Smooth muscle cell (in vitro differentiated cells): ENCODE measurements at regions not wholly inside any gene's neighbourhood (a gene's known extent, or its start where the extent isn't known, plus 50 kb on each side); places are given as distances from the start of the nearest gene placed in this dataset.

Experiments used
- DNase-seq: peaks from one replicate; lab custom pipeline; 2025; ENCODE audit not compliant: unreplicated experiment; lab: John Stamatoyannopoulos, UW
- H2AFZ ChIP-seq: fragments of 200-600 bp; sonication (generic); 2 replicates; pipeline ENCODE4 v1.6.0; 2016; ENCODE audit warnings: antibody characterized with exemption, low read depth, mild to moderate bottlenecking
- H3F3A ChIP-seq: fragments of 200-600 bp; sonication (generic); 2 replicates; pipeline ENCODE4 v1.6.0; 2017; ENCODE audit warnings: antibody characterized with exemption, low read depth
- H3K27ac ChIP-seq: fragments of 200-600 bp; sonication (generic); 2 replicates; pipeline ENCODE4 v1.5.1; 2016; ENCODE audit warnings: low read depth, mild to moderate bottlenecking
- H3K27me3 ChIP-seq: fragments of 200-600 bp; sonication (generic); 2 replicates; pipeline ENCODE4 v1.6.1; 2016; ENCODE audit warnings: low read depth, mild to moderate bottlenecking
- H3K36me3 ChIP-seq: fragments of 200-600 bp; sonication (generic); 2 replicates; pipeline ENCODE4 v1.5.1; 2016; ENCODE audit warnings: low read depth
- H3K4me1 ChIP-seq: fragments of 200-600 bp; sonication (generic); 2 replicates; pipeline ENCODE4 v1.5.1; 2016; ENCODE audit warnings: low read depth
- H3K4me2 ChIP-seq: fragments of 200-600 bp; sonication (generic); 2 replicates; pipeline ENCODE4 v1.6.0; 2016; ENCODE audit warnings: mild to moderate bottlenecking
- H3K4me3 ChIP-seq: fragments of 200-600 bp; sonication (generic); 2 replicates; pipeline ENCODE4 v1.5.1; 2016; ENCODE audit warnings: mild to moderate bottlenecking
- H3K79me2 ChIP-seq: fragments of 200-600 bp; sonication (generic); 2 replicates; pipeline ENCODE4 v1.6.0; 2016; ENCODE audit warnings: low read depth, mild to moderate bottlenecking
- H3K9ac ChIP-seq: fragments of 200-600 bp; sonication (generic); 2 replicates; pipeline ENCODE4 v1.6.0; 2016; ENCODE audit warnings: low read depth
- H3K9me3 ChIP-seq: fragments of 200-600 bp; sonication (generic); replicated peaks from 2 replicates; pipeline ENCODE4 v1.5.1; 2016; ENCODE audit warnings: low read depth
- H4K20me1 ChIP-seq: fragments of 200-600 bp; sonication (generic); 2 replicates; pipeline ENCODE4 v1.6.0; 2016; ENCODE audit warnings: low read depth
- WGBS: methylation state at CpG from one replicate; pipeline ENCODE4 v1.1.7; 2016; ENCODE audit warnings: low lambda C conversion rate; 5-methylcytosine and 5-hydroxymethylcytosine counted together
- TF ChIP-seq, protein P1 (sequence below): fragments of 200-600 bp; sonication (generic); IDR thresholded peaks from 2 replicates; pipeline ENCODE4 v1.5.1; 2017; ENCODE audit warnings: borderline replicate concordance, mild to moderate bottlenecking, antibody characterized with exemption; ENCODE audit not compliant: insufficient read depth, poor library complexity, severe bottlenecking

DNA sequence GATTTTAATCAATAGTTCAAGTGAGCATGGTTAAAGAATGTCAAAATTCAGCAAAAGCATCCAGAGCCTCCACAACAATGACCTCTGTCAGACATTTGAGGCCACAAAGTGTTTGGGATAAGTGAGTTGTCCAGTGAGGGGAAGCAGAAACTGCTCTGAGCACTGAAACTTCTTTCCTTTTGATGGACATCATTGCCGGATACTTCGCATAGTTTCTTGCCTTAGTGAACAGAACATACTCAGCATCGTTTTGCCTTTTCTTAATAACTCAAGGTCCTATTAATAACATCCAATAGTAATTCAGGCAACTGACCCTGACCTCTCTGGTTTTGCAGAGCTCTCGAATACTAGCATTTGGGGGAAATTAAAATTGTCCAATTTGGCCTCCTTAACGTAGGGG, 78.6 kb downstream of the EDN3 start:
- WGBS: 83% methylated on average over 5 of the region's 5 CpGs
- no peaks in the 10 kb centered on the region for H3F3A ChIP-seq
- no peaks in the 10 kb centered on the region for H3K79me2 ChIP-seq

DNA sequence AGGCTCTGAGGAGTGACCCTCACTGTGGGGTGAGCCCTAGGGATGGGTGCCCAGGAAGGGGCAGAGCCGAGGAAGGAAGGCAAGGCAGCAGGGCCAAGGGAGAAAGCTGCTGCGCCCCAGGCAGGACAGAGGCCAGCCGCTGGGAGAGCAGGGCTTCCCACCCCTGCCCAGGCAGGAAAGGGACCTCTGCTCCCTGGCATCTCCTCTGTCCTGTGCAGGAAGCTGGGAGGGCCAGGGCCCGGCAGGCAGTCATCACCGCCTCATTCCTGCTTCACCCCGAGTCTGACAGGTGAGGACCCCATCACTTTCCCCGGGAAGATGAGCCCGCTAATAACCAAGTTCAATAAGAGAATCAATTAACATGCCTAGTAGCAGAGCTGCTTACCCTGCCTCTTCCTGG, 81.3 kb downstream of the EDN3 start:
- Histone ChIP-seq H3K9ac (no peak overlapping the region), H3K79me2 (no peaks in the 10 kb centered on the region), H2AFZ (no peak overlapping the region), H4K20me1 (no peaks in the 10 kb centered on the region), H3K27ac (no peak overlapping the region), H3F3A (no peaks in the 10 kb centered on the region), H3K36me3 (no peaks in the 10 kb centered on the region), H3K27me3 (peaks cover 39% of the 10 kb centered on the region), H3K4me2 (no peak overlapping the region), H3K4me3 (no peak overlapping the region), H3K4me1 (peaks cover 3% of the 10 kb centered on the region), H3K9me3 (no peaks in the 10 kb centered on the region)
- WGBS: 87% methylated on average over 7 of the region's 8 CpGs
- DNase-seq: no peak
- TF ChIP-seq, protein P1, sequence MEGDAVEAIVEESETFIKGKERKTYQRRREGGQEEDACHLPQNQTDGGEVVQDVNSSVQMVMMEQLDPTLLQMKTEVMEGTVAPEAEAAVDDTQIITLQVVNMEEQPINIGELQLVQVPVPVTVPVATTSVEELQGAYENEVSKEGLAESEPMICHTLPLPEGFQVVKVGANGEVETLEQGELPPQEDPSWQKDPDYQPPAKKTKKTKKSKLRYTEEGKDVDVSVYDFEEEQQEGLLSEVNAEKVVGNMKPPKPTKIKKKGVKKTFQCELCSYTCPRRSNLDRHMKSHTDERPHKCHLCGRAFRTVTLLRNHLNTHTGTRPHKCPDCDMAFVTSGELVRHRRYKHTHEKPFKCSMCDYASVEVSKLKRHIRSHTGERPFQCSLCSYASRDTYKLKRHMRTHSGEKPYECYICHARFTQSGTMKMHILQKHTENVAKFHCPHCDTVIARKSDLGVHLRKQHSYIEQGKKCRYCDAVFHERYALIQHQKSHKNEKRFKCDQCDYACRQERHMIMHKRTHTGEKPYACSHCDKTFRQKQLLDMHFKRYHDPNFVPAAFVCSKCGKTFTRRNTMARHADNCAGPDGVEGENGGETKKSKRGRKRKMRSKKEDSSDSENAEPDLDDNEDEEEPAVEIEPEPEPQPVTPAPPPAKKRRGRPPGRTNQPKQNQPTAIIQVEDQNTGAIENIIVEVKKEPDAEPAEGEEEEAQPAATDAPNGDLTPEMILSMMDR: no peak

More for the DNA sequence above, 78.6 kb downstream of the EDN3 start:
- Histone ChIP-seq H3K9ac (no peak overlapping the region), H3K9me3 (no peaks in the 10 kb centered on the region), H3K4me1 (no peaks in the 10 kb centered on the region), H3K36me3 (no peaks in the 10 kb centered on the region), H3K4me2 (no peak overlapping the region), H3K27me3 (peaks cover 34% of the 10 kb centered on the region), H2AFZ (no peak overlapping the region), H3K4me3 (no peak overlapping the region), H3K27ac (no peak overlapping the region), H4K20me1 (no peaks in the 10 kb centered on the region)
- TF ChIP-seq, protein P1: no peak
- DNase-seq: no peak

DNA sequence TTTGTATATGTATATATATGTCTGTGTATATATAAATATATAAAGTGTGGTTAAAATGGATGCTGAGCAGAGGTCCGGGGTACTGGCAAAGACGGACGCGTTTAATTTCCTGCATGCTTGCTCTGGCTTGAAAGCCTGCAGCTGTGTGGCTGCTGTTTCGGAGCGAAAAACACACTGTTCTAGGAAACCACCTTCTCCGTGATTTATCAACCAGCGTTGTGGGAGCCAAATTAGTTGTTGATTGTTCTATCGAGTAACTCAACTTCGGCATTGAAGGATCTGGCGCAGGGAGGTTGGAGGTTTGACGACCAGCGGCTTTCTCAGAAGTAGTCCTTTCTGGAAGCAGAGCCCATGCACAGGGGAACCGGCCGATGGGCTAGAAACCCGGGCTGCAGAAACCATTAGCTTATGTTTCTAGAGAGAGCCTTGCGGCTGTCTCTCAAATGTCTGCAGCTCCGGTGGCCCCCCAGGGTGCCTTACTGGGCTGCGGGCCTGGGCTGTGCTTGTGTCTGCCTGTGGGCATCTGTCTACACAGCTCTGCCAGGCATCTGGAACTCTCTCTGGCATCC, 81.8 kb downstream of the EDN3 start:
- 92% methylated on average over 19 of the region's 19 CpGs for WGBS
- no peaks in the 10 kb centered on the region for H3K36me3 ChIP-seq
- no peaks in the 10 kb centered on the region for H3K9me3 ChIP-seq
- no peak overlapping the region for H2AFZ ChIP-seq
- H3K9ac ChIP-seq: no peak overlapping the region
- H3K79me2 ChIP-seq: no peaks in the 10 kb centered on the region
- H3K27me3 ChIP-seq: peaks cover 39% of the 10 kb centered on the region
- TF ChIP-seq, protein P1: no peak
- no peak overlapping the region for H3K27ac ChIP-seq
- no peak for DNase-seq
- peaks cover 5% of the 10 kb centered on the region for H3K4me1 ChIP-seq
- H3K4me3 ChIP-seq: no peak overlapping the region
- H4K20me1 ChIP-seq: no peaks in the 10 kb centered on the region
- no peaks in the 10 kb centered on the region for H3F3A ChIP-seq
- H3K4me2 ChIP-seq: no peak overlapping the region

DNA sequence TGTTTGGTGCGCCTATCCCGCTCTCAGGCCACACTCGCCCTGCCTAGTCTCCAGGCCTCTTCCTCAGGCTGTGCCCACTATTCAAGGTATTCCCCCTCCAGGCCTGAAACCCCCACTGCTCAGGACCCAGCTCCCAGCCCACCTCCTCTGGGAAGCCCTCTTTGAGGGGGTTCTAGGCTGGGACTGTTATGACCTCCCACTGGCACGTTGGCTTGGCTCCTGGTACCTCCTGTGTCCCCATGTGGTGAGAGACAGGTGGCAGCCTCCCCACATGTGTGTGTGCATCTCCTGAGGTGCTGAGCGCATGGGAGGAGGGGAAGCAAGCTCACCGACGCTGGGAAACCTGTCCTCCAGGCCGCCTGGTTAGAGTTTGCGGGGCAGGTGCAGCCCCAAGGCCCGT, 82.5 kb downstream of the EDN3 start:
- H3K4me2 ChIP-seq: no peak overlapping the region
- peaks cover 39% of the 10 kb centered on the region for H3K27me3 ChIP-seq
- TF ChIP-seq, protein P1: no peak
- no peak overlapping the region for H2AFZ ChIP-seq
- no peaks in the 10 kb centered on the region for H4K20me1 ChIP-seq
- no peaks in the 10 kb centered on the region for H3F3A ChIP-seq
- 83% methylated on average over 10 of the region's 10 CpGs for WGBS
- no peaks in the 10 kb centered on the region for H3K36me3 ChIP-seq
- H3K9ac ChIP-seq: no peak overlapping the region
- H3K4me1 ChIP-seq: peaks cover 5% of the 10 kb centered on the region
- DNase-seq: no peak
- H3K27ac ChIP-seq: no peak overlapping the region
- H3K4me3 ChIP-seq: no peak overlapping the region
- no peaks in the 10 kb centered on the region for H3K9me3 ChIP-seq
- H3K79me2 ChIP-seq: no peaks in the 10 kb centered on the region
